AG10803 (cell line): ENCODE measurements at regions not wholly inside any gene's neighbourhood (a gene's known extent, or its start where the extent isn't known, plus 50 kb on each side); places are given as distances from the start of the nearest gene placed in this dataset.
"Not testable (repeated sequence)": the region's sequence is repeated elsewhere in the genome, so short reads cannot be mapped to it uniquely, and the experiment has no call there.

Source experiments
- DNase-seq: peaks from one replicate; pipeline ENCODE4 v3.0.0; 2010; ENCODE audit warnings: low read depth
- H3K4me3 ChIP-seq: 2 replicates; pipeline ENCODE4 v1.5.1; 2011; ENCODE audit warnings: mild to moderate bottlenecking, low read length, control low read depth
- TF ChIP-seq, protein P1 (sequence below): conservative IDR thresholded peaks from 2 replicates; pipeline ENCODE4 v1.5.1; 2011; ENCODE audit warnings: mild to moderate bottlenecking, low read length, control low read depth, inconsistent platforms

- DNase-seq = no peak
- TF ChIP-seq, protein P1, sequence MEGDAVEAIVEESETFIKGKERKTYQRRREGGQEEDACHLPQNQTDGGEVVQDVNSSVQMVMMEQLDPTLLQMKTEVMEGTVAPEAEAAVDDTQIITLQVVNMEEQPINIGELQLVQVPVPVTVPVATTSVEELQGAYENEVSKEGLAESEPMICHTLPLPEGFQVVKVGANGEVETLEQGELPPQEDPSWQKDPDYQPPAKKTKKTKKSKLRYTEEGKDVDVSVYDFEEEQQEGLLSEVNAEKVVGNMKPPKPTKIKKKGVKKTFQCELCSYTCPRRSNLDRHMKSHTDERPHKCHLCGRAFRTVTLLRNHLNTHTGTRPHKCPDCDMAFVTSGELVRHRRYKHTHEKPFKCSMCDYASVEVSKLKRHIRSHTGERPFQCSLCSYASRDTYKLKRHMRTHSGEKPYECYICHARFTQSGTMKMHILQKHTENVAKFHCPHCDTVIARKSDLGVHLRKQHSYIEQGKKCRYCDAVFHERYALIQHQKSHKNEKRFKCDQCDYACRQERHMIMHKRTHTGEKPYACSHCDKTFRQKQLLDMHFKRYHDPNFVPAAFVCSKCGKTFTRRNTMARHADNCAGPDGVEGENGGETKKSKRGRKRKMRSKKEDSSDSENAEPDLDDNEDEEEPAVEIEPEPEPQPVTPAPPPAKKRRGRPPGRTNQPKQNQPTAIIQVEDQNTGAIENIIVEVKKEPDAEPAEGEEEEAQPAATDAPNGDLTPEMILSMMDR = no peak
- H3K4me3 ChIP-seq = no peak overlapping the region
Observed at GRCh38 chr3:198096015-198096414, 136.0 kb downstream of the LMLN start.

- DNase-seq = no peak
- TF ChIP-seq, protein P1 = no peak
Observed at GRCh38 chr3:198097048-198097447, 137.0 kb downstream of the LMLN start.

DNA sequence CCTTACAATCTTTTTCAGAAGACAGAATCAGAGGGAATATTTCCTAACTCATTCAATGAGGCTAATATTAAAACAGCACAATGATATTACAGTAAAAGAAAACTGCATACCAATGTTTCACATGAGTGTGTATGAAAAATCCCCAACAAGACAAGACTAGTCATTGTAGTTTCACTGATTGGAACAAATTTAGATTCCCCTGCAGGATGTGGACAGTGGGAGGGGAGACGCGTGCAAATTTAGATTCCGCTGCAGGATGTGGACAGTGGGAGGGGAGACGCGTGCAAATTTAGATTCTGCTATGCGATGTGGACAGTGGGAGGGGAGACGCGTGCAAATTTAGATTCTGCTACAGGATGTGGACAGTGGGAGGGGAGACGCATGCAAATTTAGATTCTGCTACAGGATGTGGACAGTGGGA, 138.7 kb downstream of the LMLN start:
- DNase-seq, H3K4me3 ChIP-seq: not testable (repeated sequence)

More at GRCh38 chr3:198097048-198097447, 137.0 kb downstream of the LMLN start:
- no peak overlapping the region for H3K4me3 ChIP-seq

GRCh38 chr3:198103070-198103469, 143.1 kb downstream of the LMLN start:
- not testable (repeated sequence) for H3K4me3 ChIP-seq, DNase-seq

- DNase-seq = no peak
- no peak overlapping the region for H3K4me3 ChIP-seq
- TF ChIP-seq, protein P1 = no peak
Observed at GRCh38 chr3:198106265-198106664, 146.2 kb downstream of the LMLN start.

DNA sequence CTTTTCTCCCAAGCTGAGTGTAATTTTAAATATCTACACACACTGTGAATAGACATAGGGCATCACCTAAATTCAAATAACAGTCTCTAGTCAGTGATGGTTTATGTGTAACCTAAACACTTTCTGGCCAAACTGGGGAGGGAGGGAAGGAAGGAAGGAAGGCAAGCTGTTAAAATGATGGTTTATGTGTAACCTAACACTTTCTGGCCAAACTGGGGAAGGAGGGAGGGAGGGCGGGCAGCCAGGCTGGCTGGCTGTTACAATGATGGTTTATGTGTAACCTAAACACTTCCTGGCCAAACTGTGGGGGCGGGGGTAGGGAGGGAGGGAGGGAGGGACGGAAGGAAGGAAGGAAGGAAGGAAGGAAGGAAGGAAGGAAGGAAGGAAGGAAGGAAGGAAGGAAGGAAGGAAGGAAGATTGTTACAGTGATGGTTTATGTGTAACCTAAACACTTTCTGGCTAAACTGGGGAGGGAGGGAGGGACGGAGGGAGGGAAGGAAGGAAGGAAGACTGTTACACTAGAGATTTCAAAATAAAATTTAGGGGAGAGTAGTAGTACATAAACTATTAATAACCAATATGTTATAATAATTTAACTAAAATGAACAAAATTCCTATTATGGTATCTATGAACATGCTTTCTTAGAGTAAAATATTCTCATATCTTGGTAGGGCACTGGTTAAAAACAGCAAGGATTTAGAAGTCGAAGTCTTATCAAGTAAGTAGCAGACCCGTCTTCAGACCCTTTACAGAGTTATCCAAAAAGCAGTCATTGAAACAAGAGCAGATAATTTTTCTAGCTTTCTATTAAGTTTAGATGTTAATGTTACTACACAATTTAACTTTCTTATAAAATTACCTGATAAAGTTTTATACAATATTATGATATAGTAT, 148.1 kb downstream of the LMLN start:
- TF ChIP-seq, protein P1 = no peak
- no peak for DNase-seq
- no peak overlapping the region for H3K4me3 ChIP-seq

DNA sequence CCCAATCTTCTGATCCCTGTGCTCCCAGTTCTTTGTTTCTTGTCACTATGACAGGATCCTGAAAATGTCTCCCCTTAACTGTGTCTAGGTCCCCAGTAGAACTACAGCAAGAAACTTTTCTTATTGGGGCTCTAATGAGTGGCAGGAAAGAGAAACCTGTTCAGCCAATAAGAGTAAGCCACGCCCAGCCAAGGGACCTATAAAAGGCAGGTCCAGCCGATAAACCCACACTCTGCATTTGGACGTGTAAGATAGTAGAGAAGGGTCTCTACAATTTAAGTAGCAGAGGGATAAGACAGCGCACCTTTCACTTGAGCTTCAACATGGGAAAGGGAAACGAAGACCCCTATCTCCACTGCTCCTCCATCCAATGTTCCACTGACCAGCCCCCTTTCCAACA, 149.9 kb downstream of the LMLN start:
- no peak overlapping the region for H3K4me3 ChIP-seq
- TF ChIP-seq, protein P1 = no peak
- DNase-seq = no peak

- TF ChIP-seq, protein P1 = no peak
- no peak for DNase-seq
- H3K4me3 ChIP-seq = no peak overlapping the region
Observed at GRCh38 chr3:198112031-198112430, 152.0 kb downstream of the LMLN start.
